ENCODE measurements at regions not wholly inside any gene's neighbourhood (a gene's known extent, or its start where the extent isn't known, plus 50 kb on each side); places are given as distances from the start of the nearest gene placed in this dataset.

- no peaks in the 10 kb centered on the region for H3K9me2 ChIP-seq (replicated peaks; ENCODE audit: control insufficient read depth, low read length)
- H3K4me1 ChIP-seq (ENCODE audit: control insufficient read depth, low read length): no peaks in the 10 kb centered on the region
- H3K27ac ChIP-seq (ENCODE audit: low read depth, low read length): no peak overlapping the region
- H3K79me2 ChIP-seq (ENCODE audit: control insufficient read depth, low read length): no peaks in the 10 kb centered on the region
- no peaks in the 10 kb centered on the region for H4K20me1 ChIP-seq (ENCODE audit: control insufficient read depth, insufficient read depth, low read depth, low read length)
- no peaks in the 10 kb centered on the region for H3F3A ChIP-seq (ENCODE audit: control insufficient read depth, insufficient read depth)
- H3K27me3 ChIP-seq (ENCODE audit: control insufficient read depth, low read length): no peaks in the 10 kb centered on the region
- no peaks in the 10 kb centered on the region for H3K9me3 ChIP-seq (ENCODE audit: control insufficient read depth, insufficient read depth, low read length)
- H3K36me3 ChIP-seq (ENCODE audit: control insufficient read depth, low read length): no peaks in the 10 kb centered on the region
- H3K4me3 ChIP-seq (ENCODE audit: low read length): no peak overlapping the region
- TF ChIP-seq CTCF (IDR thresholded peaks at IDR 0.05; ENCODE audit: low read depth, low read length, poor library complexity, severe bottlenecking) (no peak), EZH2phosphoT487 (IDR thresholded peaks at IDR 0.05; ENCODE audit: borderline replicate concordance, low read length) (no peak)
- no peak overlapping the region for H3K4me2 ChIP-seq (ENCODE audit: low read length)
Observed at GRCh38 chr16:59212492-59213024, 478.4 kb upstream of the GOT2 start.

GRCh38 chr16:59210955-59211541 is 476.9 kb upstream of the GOT2 start:
- H3K36me3 ChIP-seq (ENCODE audit: control insufficient read depth, low read length): no peaks in the 10 kb centered on the region
- no peaks in the 10 kb centered on the region for H3F3A ChIP-seq (ENCODE audit: control insufficient read depth, insufficient read depth)
- H3K79me2 ChIP-seq (ENCODE audit: control insufficient read depth, low read length): no peaks in the 10 kb centered on the region
- H3K9me3 ChIP-seq (ENCODE audit: control insufficient read depth, insufficient read depth, low read length): no peaks in the 10 kb centered on the region
- no peaks in the 10 kb centered on the region for H4K20me1 ChIP-seq (ENCODE audit: control insufficient read depth, insufficient read depth, low read depth, low read length)
- H3K4me3 ChIP-seq (ENCODE audit: low read length): no peak overlapping the region
- no peak overlapping the region for H3K4me2 ChIP-seq (ENCODE audit: low read length)
- no peaks in the 10 kb centered on the region for H3K27me3 ChIP-seq (ENCODE audit: control insufficient read depth, low read length)
- H3K27ac ChIP-seq (ENCODE audit: low read depth, low read length): no peak overlapping the region
- H3K9me2 ChIP-seq (replicated peaks; ENCODE audit: control insufficient read depth, low read length): no peaks in the 10 kb centered on the region
- TF ChIP-seq EZH2phosphoT487 (IDR thresholded peaks at IDR 0.05; ENCODE audit: borderline replicate concordance, low read length): no peak
- TF ChIP-seq CTCF (IDR thresholded peaks at IDR 0.05; ENCODE audit: low read depth, low read length, poor library complexity, severe bottlenecking): no peak
- no peaks in the 10 kb centered on the region for H3K4me1 ChIP-seq (ENCODE audit: control insufficient read depth, low read length)

- TF ChIP-seq CTCF (IDR thresholded peaks at IDR 0.05; ENCODE audit: low read depth, low read length, poor library complexity, severe bottlenecking) (no peak), EZH2phosphoT487 (IDR thresholded peaks at IDR 0.05; ENCODE audit: borderline replicate concordance, low read length) (no peak)
- Histone ChIP-seq H3K9me2 (replicated peaks; ENCODE audit: control insufficient read depth, low read length) (no peaks in the 10 kb centered on the region), H3K79me2 (ENCODE audit: control insufficient read depth, low read length) (no peaks in the 10 kb centered on the region), H3K9me3 (ENCODE audit: control insufficient read depth, insufficient read depth, low read length) (no peaks in the 10 kb centered on the region), H3K36me3 (ENCODE audit: control insufficient read depth, low read length) (no peaks in the 10 kb centered on the region), H3K4me1 (ENCODE audit: control insufficient read depth, low read length) (no peaks in the 10 kb centered on the region), H3K4me2 (ENCODE audit: low read length) (no peak overlapping the region), H3K4me3 (ENCODE audit: low read length) (no peak overlapping the region), H4K20me1 (ENCODE audit: control insufficient read depth, insufficient read depth, low read depth, low read length) (no peaks in the 10 kb centered on the region), H3F3A (ENCODE audit: control insufficient read depth, insufficient read depth) (no peaks in the 10 kb centered on the region), H3K27ac (ENCODE audit: low read depth, low read length) (no peak overlapping the region), H3K27me3 (ENCODE audit: control insufficient read depth, low read length) (no peaks in the 10 kb centered on the region)
Observed at GRCh38 chr16:59205403-59205802, 471.3 kb upstream of the GOT2 start.

Data from DOHH2 (cell line).